ENCODE measurements at regions not wholly inside any gene's neighbourhood (a gene's known extent, or its start where the extent isn't known, plus 50 kb on each side); places are given as distances from the start of the nearest gene placed in this dataset.
A peak's percentile ranks its signal among the peaks of the same experiment; 100 is the strongest.

GRCh38 chr1:200310824-200311223, 99.0 kb downstream of the ZNF281 start:
- no peaks in the 10 kb centered on the region for H3K36me3 ChIP-seq
- H3K9me3 ChIP-seq: no peaks in the 10 kb centered on the region
- peaks cover 49 to 58% of the 10 kb centered on the region in 2 experiments for H3K4me1 ChIP-seq (ENCODE audit: control insufficient read depth in 1 of 2, insufficient read depth in 1 of 2, low read depth in 1 of 2, low read length in 1 of 2)
- no peak for TF ChIP-seq CTCF (IDR thresholded peaks at IDR 0.05)
- peak overlapping the region; percentile 77 for H3K27ac ChIP-seq
- peak overlapping the region in 1 of 2 experiments; percentile 8 for H3K4me3 ChIP-seq (ENCODE audit: low read depth in 1 of 2, low read length in 1 of 2)
- no peaks in the 10 kb centered on the region for H3K27me3 ChIP-seq

DNA sequence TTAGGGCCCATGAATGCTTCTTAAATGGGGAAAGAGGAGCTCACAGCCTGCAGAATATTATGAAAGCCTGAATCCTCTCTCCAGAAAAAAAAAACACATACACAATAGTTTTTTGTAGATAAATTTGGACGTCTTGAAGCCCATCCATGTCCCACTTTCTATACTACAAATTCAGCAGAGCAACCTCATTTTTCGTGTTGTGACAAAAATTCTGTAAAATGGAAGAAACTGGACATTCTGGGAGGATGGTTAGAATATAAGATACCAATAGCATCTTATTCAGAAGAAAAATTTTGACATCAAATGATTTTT, 102.1 kb downstream of the ZNF281 start:
- Histone ChIP-seq H3K4me1 (ENCODE audit: control insufficient read depth in 1 of 2, insufficient read depth in 1 of 2, low read depth in 1 of 2, low read length in 1 of 2) (peaks cover 34 to 45% of the 10 kb centered on the region in 2 experiments), H3K36me3 (no peaks in the 10 kb centered on the region), H3K4me3 (ENCODE audit: low read depth in 1 of 2, low read length in 1 of 2) (no peak overlapping the region), H3K9me3 (no peaks in the 10 kb centered on the region), H3K27me3 (no peaks in the 10 kb centered on the region), H3K27ac (no peak overlapping the region)
- no peak for TF ChIP-seq CTCF (IDR thresholded peaks at IDR 0.05)

- no peaks in the 10 kb centered on the region for H3K9me3 ChIP-seq
- no peak overlapping the region for H3K27ac ChIP-seq
- no peak overlapping the region for H3K4me3 ChIP-seq (ENCODE audit: low read depth in 1 of 2, low read length in 1 of 2)
- no peaks in the 10 kb centered on the region for H3K36me3 ChIP-seq
- TF ChIP-seq CTCF (IDR thresholded peaks at IDR 0.05): peak; percentile 86
- no peaks in the 10 kb centered on the region for H3K27me3 ChIP-seq
- peaks cover 32 to 44% of the 10 kb centered on the region in 2 experiments for H3K4me1 ChIP-seq (ENCODE audit: control insufficient read depth in 1 of 2, insufficient read depth in 1 of 2, low read depth in 1 of 2, low read length in 1 of 2)
These were observed 102.7 kb downstream of the ZNF281 start for GRCh38 chr1:200306944-200307754.

- no peak overlapping the region for H3K4me3 ChIP-seq (ENCODE audit: low read depth in 1 of 2, low read length in 1 of 2)
- peaks cover 27 to 36% of the 10 kb centered on the region in 2 experiments for H3K4me1 ChIP-seq (ENCODE audit: control insufficient read depth in 1 of 2, insufficient read depth in 1 of 2, low read depth in 1 of 2, low read length in 1 of 2)
- no peak for TF ChIP-seq CTCF (IDR thresholded peaks at IDR 0.05)
- H3K27me3 ChIP-seq: no peaks in the 10 kb centered on the region
- H3K36me3 ChIP-seq: no peaks in the 10 kb centered on the region
- H3K27ac ChIP-seq: no peak overlapping the region
- H3K9me3 ChIP-seq: no peaks in the 10 kb centered on the region
These were observed 104.0 kb downstream of the ZNF281 start for GRCh38 chr1:200305806-200306205.

GRCh38 chr1:200304171-200304570, 105.7 kb downstream of the ZNF281 start:
- H3K36me3 ChIP-seq: no peaks in the 10 kb centered on the region
- no peak overlapping the region for H3K27ac ChIP-seq
- TF ChIP-seq CTCF (IDR thresholded peaks at IDR 0.05): no peak
- H3K27me3 ChIP-seq: no peaks in the 10 kb centered on the region
- no peak overlapping the region for H3K4me3 ChIP-seq (ENCODE audit: low read depth in 1 of 2, low read length in 1 of 2)
- no peaks in the 10 kb centered on the region for H3K9me3 ChIP-seq
- H3K4me1 ChIP-seq (ENCODE audit: control insufficient read depth in 1 of 2, insufficient read depth in 1 of 2, low read depth in 1 of 2, low read length in 1 of 2): peaks cover 20 to 26% of the 10 kb centered on the region in 2 experiments
